Fibroblast of lung (primary cell): ENCODE measurements at regions not wholly inside any gene's neighbourhood (a gene's known extent, or its start where the extent isn't known, plus 50 kb on each side); places are given as distances from the start of the nearest gene placed in this dataset.

Experiments
- DNase-seq, 2 donors: peaks; one replicate each; pipeline versions ENCODE4 v3.0.0 to v3.0.0-alpha.2; 2010; ENCODE audit warnings: low read depth in 2 of 2
- H2AFZ ChIP-seq: 2 replicates; pipeline ENCODE4 v1.5.1; 2012; ENCODE audit warnings: low read length, control low read depth, inconsistent platforms
- H3K27ac ChIP-seq: 2 replicates; pipeline ENCODE4 v1.5.1; 2011; ENCODE audit warnings: low read length, control low read depth; ENCODE audit not compliant: insufficient read depth
- H3K27me3 ChIP-seq: 2 replicates; pipeline ENCODE4 v1.5.1; 2011; ENCODE audit warnings: mild to moderate bottlenecking, low read length; ENCODE audit not compliant: control insufficient read depth, insufficient read depth
- H3K36me3 ChIP-seq: 2 replicates; pipeline ENCODE4 v1.5.1; 2011; ENCODE audit warnings: low read length; ENCODE audit not compliant: control insufficient read depth, insufficient read depth
- H3K4me1 ChIP-seq: 2 replicates; pipeline ENCODE4 v1.5.1; 2011; ENCODE audit warnings: low read length; ENCODE audit not compliant: control insufficient read depth, insufficient read depth; ENCODE audit errors: extremely low read depth
- H3K4me2 ChIP-seq: 2 replicates; pipeline ENCODE4 v1.5.1; 2011; ENCODE audit warnings: low read length, control low read depth; ENCODE audit not compliant: insufficient read depth; ENCODE audit errors: extremely low read depth
- H3K4me3 ChIP-seq, 4 experiments: fragments of 200-600 bp in 1 of 4; sonication (generic) in 1 of 4; replicated peaks in 1 of 4; 2 replicates each; pipeline ENCODE4 v1.5.1; 2011 to 2016; ENCODE audit warnings: low read length in 4 of 4, low read depth in 3 of 4, mild to moderate bottlenecking in 3 of 4, control low read depth in 2 of 4, inconsistent platforms in 1 of 4, mixed read lengths in 1 of 4; ENCODE audit not compliant: insufficient read depth in 1 of 4; ENCODE audit errors: control extremely low read depth in 1 of 4
- H3K79me2 ChIP-seq: 2 replicates; pipeline ENCODE4 v1.5.1; 2012; ENCODE audit warnings: mild to moderate bottlenecking, low read length, inconsistent platforms; ENCODE audit not compliant: control insufficient read depth, insufficient read depth
- H3K9ac ChIP-seq: 2 replicates; pipeline ENCODE4 v1.5.1; 2011; ENCODE audit warnings: mild to moderate bottlenecking, low read length, control low read depth; ENCODE audit not compliant: insufficient read depth
- H3K9me3 ChIP-seq: 2 replicates; pipeline ENCODE4 v1.5.1; 2012; ENCODE audit warnings: low read depth, low read length; ENCODE audit not compliant: control insufficient read depth, insufficient read depth
- H4K20me1 ChIP-seq: 2 replicates; pipeline ENCODE4 v1.5.1; 2011; ENCODE audit warnings: low read length; ENCODE audit not compliant: control insufficient read depth, insufficient read depth; ENCODE audit errors: extremely low read depth
- CTCF ChIP-seq, 2 donors: IDR thresholded peaks in 1 of 2; conservative IDR thresholded peaks in 1 of 2; 1 replicate in 1 of 2; 2 replicates in 1 of 2; pipeline ENCODE4 v1.5.1; 2011 to 2012; ENCODE audit warnings: low read length in 2 of 2, control low read depth in 1 of 2, inconsistent platforms in 1 of 2, low read depth in 1 of 2, mild to moderate bottlenecking in 1 of 2
- EZH2 ChIP-seq: IDR thresholded peaks from 2 replicates; pipeline ENCODE4 v1.5.1; 2012; ENCODE audit warnings: low read length, control low read depth, mild to moderate bottlenecking; ENCODE audit errors: missing control alignments

GRCh38 chr3:110456001-110456400 lies 615.6 kb upstream of the NECTIN3 start:
- Histone ChIP-seq H4K20me1 (no peaks in the 10 kb centered on the region), H3K9ac (no peak overlapping the region), H3K79me2 (no peaks in the 10 kb centered on the region), H3K36me3 (no peaks in the 10 kb centered on the region), H3K4me1 (no peaks in the 10 kb centered on the region), H3K9me3 (no peaks in the 10 kb centered on the region), H3K4me2 (no peak overlapping the region), H3K27me3 (no peaks in the 10 kb centered on the region), H2AFZ (no peak overlapping the region), H3K27ac (no peak overlapping the region), H3K4me3 (no peak overlapping the region)
- peak in 1 of 2 donors; percentile 5 for DNase-seq
- no peak for TF ChIP-seq EZH2
- no peak for TF ChIP-seq CTCF (conservative IDR thresholded peaks at IDR 0.05 in 1 of 2, IDR thresholded peaks at IDR 0.05 in 1 of 2; ENCODE audit: low read depth in 1 of 2, low read length in 2 of 2)

DNA sequence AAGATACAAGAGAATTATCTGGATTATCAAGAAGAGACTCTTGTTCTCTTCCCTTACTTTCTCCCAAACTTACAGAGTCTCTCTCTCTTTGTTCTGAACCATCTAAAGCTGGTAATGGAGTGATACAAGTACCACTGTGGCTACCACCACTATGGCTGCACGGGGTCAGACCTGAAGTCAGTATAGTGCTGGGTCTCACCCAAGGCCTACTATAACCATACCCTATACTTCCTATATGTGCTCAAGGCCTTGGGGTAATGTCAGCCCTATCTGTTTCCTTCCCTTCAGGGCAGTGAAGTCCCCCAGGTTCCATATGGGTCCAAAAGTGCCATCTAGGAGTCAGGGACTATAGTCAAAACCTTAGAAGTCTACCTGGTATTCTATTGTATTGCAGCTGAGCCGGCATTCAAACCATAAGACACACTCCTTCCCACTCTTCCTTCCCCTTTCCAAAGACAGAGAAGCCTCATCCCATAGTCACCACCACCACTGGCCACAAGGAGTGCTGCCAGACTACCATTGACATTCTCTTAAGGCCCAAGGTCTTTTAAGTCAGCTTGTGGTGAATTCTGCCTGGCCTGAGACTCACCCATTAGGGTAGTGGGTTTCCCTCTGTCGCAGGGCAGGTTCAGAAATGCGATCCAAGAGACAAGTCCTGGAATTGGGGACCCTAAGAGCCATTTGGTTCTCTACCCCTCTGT lies 615.0 kb upstream of the NECTIN3 start:
- no peaks in the 10 kb centered on the region for H3K79me2 ChIP-seq
- H3K4me3 ChIP-seq, result no peak overlapping the region
- no peak overlapping the region for H3K9ac ChIP-seq
- no peaks in the 10 kb centered on the region for H3K27me3 ChIP-seq
- no peak overlapping the region for H3K4me2 ChIP-seq
- no peaks in the 10 kb centered on the region for H3K36me3 ChIP-seq
- no peak overlapping the region for H2AFZ ChIP-seq
- H3K9me3 ChIP-seq, result no peaks in the 10 kb centered on the region
- no peaks in the 10 kb centered on the region for H4K20me1 ChIP-seq
- H3K27ac ChIP-seq, result no peak overlapping the region
- TF ChIP-seq EZH2 (no peak), CTCF (conservative IDR thresholded peaks at IDR 0.05 in 1 of 2, IDR thresholded peaks at IDR 0.05 in 1 of 2; ENCODE audit: low read depth in 1 of 2, low read length in 2 of 2) (no peak)
- no peak for DNase-seq
- no peaks in the 10 kb centered on the region for H3K4me1 ChIP-seq

DNA sequence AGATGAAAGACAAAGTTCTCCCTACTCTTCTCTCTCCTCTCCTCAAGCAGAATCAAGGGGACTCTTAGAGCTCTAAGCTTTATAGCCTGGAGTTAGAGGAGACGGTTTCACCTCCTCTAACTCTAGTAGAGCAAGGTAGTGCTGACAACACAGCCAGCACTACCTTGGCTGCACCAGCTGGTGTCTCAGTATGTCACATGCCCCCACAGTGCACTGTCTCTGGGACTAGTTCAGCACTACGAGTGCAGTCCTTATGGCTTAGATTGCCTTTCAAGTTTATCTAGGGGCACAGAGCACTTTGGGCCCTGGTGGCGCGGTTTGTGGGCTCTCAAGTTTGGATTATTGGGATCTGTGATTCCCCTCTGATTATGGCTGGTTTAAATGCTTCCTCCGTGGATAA lies 614.1 kb upstream of the NECTIN3 start:
- TF ChIP-seq EZH2, result no peak
- TF ChIP-seq CTCF (conservative IDR thresholded peaks at IDR 0.05 in 1 of 2, IDR thresholded peaks at IDR 0.05 in 1 of 2; ENCODE audit: low read depth in 1 of 2, low read length in 2 of 2), result no peak
- Histone ChIP-seq H3K4me3 (no peak overlapping the region), H3K9ac (no peak overlapping the region), H3K36me3 (no peaks in the 10 kb centered on the region), H3K79me2 (no peaks in the 10 kb centered on the region), H3K4me2 (no peak overlapping the region), H3K9me3 (no peaks in the 10 kb centered on the region), H2AFZ (no peak overlapping the region), H3K4me1 (no peaks in the 10 kb centered on the region), H4K20me1 (no peaks in the 10 kb centered on the region), H3K27ac (no peak overlapping the region), H3K27me3 (no peaks in the 10 kb centered on the region)
- DNase-seq, result no peak
